ENCODE measurements at regions not wholly inside any gene's neighbourhood (a gene's known extent, or its start where the extent isn't known, plus 50 kb on each side); places are given as distances from the start of the nearest gene placed in this dataset.

DNA sequence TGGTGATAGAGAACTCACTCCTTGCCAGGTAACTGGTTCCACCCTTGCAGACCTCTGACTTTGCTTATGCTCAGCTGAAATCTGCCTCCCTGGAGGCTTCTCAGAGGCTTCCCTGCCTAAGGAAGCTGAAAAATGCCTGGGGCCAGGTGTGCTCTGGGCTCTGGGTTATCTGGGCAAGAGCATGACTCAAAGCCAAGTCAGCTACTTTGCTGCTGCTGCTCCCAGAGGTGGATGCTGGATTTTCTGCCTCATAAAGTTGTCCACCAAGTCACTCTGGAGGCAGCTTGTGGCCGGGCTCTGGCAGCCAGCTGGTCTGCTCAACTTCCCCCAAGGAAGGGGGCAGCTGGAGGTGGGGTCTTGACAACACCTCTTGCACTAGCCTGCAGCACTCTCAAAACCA is 132.7 kb downstream of the PJA1 start:
- Mint-ChIP-seq H3K36me3 (ENCODE audit: low read depth) (no peaks in the 10 kb centered on the region), H3K4me1 (ENCODE audit: low read depth) (no peaks in the 10 kb centered on the region), H3K27ac (no peak overlapping the region), H3K27me3 (no peaks in the 10 kb centered on the region), H3K9me3 (no peaks in the 10 kb centered on the region), H3K4me3 (no peak overlapping the region)
- DNase-seq, result no peak
- intact Hi-C loops (cut with micrococcal nuclease), result no loop called here
- TF ChIP-seq, protein P1, sequence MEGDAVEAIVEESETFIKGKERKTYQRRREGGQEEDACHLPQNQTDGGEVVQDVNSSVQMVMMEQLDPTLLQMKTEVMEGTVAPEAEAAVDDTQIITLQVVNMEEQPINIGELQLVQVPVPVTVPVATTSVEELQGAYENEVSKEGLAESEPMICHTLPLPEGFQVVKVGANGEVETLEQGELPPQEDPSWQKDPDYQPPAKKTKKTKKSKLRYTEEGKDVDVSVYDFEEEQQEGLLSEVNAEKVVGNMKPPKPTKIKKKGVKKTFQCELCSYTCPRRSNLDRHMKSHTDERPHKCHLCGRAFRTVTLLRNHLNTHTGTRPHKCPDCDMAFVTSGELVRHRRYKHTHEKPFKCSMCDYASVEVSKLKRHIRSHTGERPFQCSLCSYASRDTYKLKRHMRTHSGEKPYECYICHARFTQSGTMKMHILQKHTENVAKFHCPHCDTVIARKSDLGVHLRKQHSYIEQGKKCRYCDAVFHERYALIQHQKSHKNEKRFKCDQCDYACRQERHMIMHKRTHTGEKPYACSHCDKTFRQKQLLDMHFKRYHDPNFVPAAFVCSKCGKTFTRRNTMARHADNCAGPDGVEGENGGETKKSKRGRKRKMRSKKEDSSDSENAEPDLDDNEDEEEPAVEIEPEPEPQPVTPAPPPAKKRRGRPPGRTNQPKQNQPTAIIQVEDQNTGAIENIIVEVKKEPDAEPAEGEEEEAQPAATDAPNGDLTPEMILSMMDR (IDR thresholded peaks at IDR 0.05), result no peak
- POLR2A ChIA-PET, result no interaction called here
- no peak for ATAC-seq
- CTCF ChIA-PET, result no interaction called here

DNA sequence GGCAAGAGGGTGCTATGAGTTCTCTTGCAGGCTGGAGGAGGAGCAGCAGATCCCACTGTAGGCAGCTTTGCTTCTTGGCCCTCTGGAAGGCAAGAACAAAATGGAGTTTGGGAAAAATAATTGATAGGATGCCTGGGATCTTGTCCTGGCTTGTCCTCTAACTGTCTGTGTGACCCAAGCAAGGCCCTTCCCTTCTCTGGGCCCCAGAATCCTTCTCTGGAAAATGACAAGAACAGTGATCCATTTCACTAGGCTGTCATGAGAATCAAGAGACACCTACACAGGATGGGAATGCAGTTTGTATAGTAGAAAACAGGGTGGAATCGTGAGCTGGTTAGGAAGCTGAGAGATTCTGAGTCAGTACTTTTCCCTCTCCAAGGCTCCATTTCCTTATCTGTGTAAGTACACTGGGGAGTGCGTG is 133.3 kb downstream of the PJA1 start:
- Mint-ChIP-seq H3K27me3 (no peaks in the 10 kb centered on the region), H3K36me3 (ENCODE audit: low read depth) (no peaks in the 10 kb centered on the region), H3K9me3 (no peaks in the 10 kb centered on the region), H3K27ac (no peak overlapping the region), H3K4me1 (ENCODE audit: low read depth) (no peaks in the 10 kb centered on the region), H3K4me3 (no peak overlapping the region)
- TF ChIP-seq, protein P1 (IDR thresholded peaks at IDR 0.05), result no peak
- ATAC-seq, result no peak
- intact Hi-C loops (cut with micrococcal nuclease), result no loop called here
- ChIA-PET CTCF (no interaction called here), POLR2A (no interaction called here)
- DNase-seq, result no peak

DNA sequence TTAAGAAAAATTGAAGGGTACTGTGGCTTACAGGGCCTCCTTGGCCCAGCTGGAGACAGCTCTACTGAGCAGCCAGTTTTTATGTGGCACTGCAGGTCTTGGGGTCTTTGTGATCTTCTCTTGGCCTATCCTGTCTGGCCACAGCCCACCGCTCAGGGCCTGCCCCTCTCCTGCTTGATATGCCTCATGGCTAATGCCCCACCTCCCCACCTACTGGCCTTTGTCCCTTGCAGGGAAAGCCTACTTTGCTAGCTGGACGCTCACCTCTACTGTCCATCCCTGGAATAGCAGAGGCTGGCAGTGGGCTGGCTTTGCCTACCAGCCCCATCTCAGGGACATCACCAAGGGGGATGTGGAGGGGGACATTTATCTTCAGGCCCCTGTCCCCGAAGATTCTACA is 134.1 kb downstream of the PJA1 start:
- no peaks in the 10 kb centered on the region for H3K4me1 Mint-ChIP-seq (ENCODE audit: low read depth)
- no peak for ATAC-seq
- TF ChIP-seq, protein P1 (IDR thresholded peaks at IDR 0.05), result no peak
- intact Hi-C loops (cut with micrococcal nuclease), result no loop called here
- H3K36me3 Mint-ChIP-seq (ENCODE audit: low read depth), result no peaks in the 10 kb centered on the region
- no peak for DNase-seq
- CTCF ChIA-PET, result interaction anchor here (1.1 kb wide), 1 partner anchor 160 kb away, joined by 3 read pairs; no protein-coding TSS in a partner anchor
- no peak overlapping the region for H3K4me3 Mint-ChIP-seq
- no peaks in the 10 kb centered on the region for H3K9me3 Mint-ChIP-seq
- H3K27ac Mint-ChIP-seq, result no peak overlapping the region
- POLR2A ChIA-PET, result no interaction called here
- H3K27me3 Mint-ChIP-seq, result no peaks in the 10 kb centered on the region

DNA sequence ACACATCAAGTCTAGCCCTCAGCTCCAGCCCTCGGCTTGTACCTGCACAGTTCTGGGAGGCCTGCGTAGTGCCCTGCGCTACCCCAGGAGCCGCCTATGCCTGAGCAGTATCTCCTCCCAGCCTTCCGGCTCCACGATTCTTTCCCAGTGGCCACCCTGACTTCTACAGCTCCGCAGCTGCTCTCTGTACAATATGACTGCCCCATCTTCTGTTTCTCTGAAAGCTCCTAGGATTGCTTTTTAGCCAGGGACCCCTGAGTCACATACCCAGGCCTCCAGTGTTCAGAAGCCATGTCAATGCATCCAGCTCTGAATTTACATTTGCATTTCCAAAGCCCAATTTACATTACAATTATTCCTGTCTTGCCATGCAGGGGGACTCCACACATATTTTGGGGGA is 135.5 kb downstream of the PJA1 start:
- no peaks in the 10 kb centered on the region for H3K36me3 Mint-ChIP-seq (ENCODE audit: low read depth)
- H3K27me3 Mint-ChIP-seq, result no peaks in the 10 kb centered on the region
- ChIA-PET POLR2A (no interaction called here), CTCF (no interaction called here)
- no peak for ATAC-seq
- DNase-seq, result no peak
- H3K9me3 Mint-ChIP-seq, result no peaks in the 10 kb centered on the region
- H3K4me1 Mint-ChIP-seq (ENCODE audit: low read depth), result no peaks in the 10 kb centered on the region
- intact Hi-C loops (cut with micrococcal nuclease), result no loop called here
- TF ChIP-seq, protein P1 (IDR thresholded peaks at IDR 0.05), result no peak
- no peak overlapping the region for H3K27ac Mint-ChIP-seq
- H3K4me3 Mint-ChIP-seq, result no peak overlapping the region

DNA sequence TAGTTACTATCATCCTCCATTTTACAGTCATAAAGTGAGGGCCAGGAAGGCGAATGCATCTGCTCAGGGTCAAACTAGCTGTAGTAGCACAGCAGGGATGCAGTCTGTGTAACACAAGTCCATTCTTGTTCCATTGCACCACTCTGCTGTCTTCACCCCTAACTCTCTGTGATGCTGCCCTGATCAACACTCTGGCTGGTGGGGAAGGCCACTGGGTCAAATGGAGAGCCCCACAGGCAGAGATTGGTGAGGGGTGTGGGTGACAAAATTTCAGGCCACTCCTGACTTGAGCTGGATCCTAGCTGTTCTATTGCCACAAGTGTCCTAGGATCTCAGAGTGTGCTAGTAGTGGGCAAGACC is 136.5 kb downstream of the PJA1 start:
- ATAC-seq, result no peak
- Mint-ChIP-seq H3K4me3 (no peak overlapping the region), H3K36me3 (ENCODE audit: low read depth) (no peaks in the 10 kb centered on the region), H3K27ac (no peak overlapping the region), H3K9me3 (no peaks in the 10 kb centered on the region), H3K27me3 (no peaks in the 10 kb centered on the region), H3K4me1 (ENCODE audit: low read depth) (no peaks in the 10 kb centered on the region)
- TF ChIP-seq, protein P1 (IDR thresholded peaks at IDR 0.05), result no peak
- POLR2A ChIA-PET, result no interaction called here
- intact Hi-C loops (cut with micrococcal nuclease), result no loop called here
- CTCF ChIA-PET, result no interaction called here
- DNase-seq, result no peak

Data from activated CD8-positive, alpha-beta T cell treated with anti-CD3 and anti-CD28 coated beads for 36 hours (primary cell).